ENCODE measurements at regions not wholly inside any gene's neighbourhood (a gene's known extent, or its start where the extent isn't known, plus 50 kb on each side); places are given as distances from the start of the nearest gene placed in this dataset.

DNA sequence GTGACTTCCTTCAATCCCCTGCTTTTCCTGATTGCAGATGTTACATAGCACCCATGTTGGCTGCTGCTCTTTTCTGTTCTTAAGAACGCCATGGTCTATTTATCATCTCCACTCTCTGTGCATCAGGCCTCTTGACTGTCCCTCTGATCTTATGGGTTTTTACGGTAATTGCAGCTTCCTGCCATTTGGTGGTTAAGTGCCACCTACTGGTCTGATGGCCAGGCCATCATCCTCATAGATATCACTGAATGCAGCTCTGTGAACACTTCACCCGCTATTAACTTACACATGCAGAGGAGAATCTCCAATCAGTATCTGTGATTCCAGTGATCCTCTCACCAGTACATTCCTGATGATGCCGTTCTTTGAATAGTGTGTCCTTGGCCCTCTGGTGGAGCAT, 382.4 kb downstream of the TRAM1L1 start:
- TF ChIP-seq TCF12 (IDR thresholded peaks at IDR 0.05; ENCODE audit: low read depth) (no peak), CREB1 (IDR thresholded peaks at IDR 0.05; ENCODE audit: low read depth) (no peak), USF1 (IDR thresholded peaks at IDR 0.05) (no peak), ZBTB7A (IDR thresholded peaks at IDR 0.05; ENCODE audit: low read depth) (no peak), RAD21 (IDR thresholded peaks at IDR 0.05; ENCODE audit: low read depth) (peak; percentile 33), MAX (IDR thresholded peaks at IDR 0.05) (no peak), YY1 (IDR thresholded peaks at IDR 0.05; ENCODE audit: low read depth) (no peak)

GRCh38 chr4:116688536-116688935, 396.8 kb downstream of the TRAM1L1 start:
- TF ChIP-seq TEAD4 (IDR thresholded peaks at IDR 0.05) = no peak
- no peak for TF ChIP-seq YY1 (IDR thresholded peaks at IDR 0.05; ENCODE audit: low read depth)
- no peak for TF ChIP-seq RAD21 (IDR thresholded peaks at IDR 0.05; ENCODE audit: low read depth)
- no peak for TF ChIP-seq MAX (IDR thresholded peaks at IDR 0.05)
- no peak for TF ChIP-seq REST (IDR thresholded peaks at IDR 0.05; ENCODE audit: low read depth)
- no peak for TF ChIP-seq CEBPB (IDR thresholded peaks at IDR 0.05)
- no peak for TF ChIP-seq ZBTB7A (IDR thresholded peaks at IDR 0.05; ENCODE audit: low read depth)
- TF ChIP-seq USF1 (IDR thresholded peaks at IDR 0.05) = no peak

GRCh38 chr4:116668190-116668589, 417.2 kb downstream of the TRAM1L1 start:
- TF ChIP-seq ZBTB7A (IDR thresholded peaks at IDR 0.05; ENCODE audit: low read depth) (no peak), RAD21 (IDR thresholded peaks at IDR 0.05; ENCODE audit: low read depth) (peak; percentile 24; the same call in 1 of the 2 replicates)

DNA sequence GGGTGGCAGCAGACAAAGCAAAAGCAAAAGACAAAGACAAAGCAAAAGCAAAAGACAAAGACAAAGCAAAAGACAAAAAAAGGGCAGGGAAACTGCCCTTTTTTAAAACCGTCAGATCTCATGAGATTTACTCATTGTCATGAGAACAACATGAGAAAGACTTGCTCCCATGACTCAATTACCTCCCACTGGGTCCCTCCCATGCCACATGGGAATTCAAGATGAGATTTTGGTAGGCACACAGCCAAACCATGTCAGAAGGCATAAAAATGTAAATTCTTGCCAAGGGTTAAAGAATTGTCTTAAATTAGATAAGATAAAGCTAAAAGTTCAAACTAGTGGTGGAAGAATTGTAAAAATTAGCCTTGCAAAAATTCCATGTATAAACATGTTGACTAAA, 419.7 kb downstream of the TRAM1L1 start:
- no peak for TF ChIP-seq EP300 (IDR thresholded peaks at IDR 0.05; ENCODE audit: borderline replicate concordance)
- no peak for TF ChIP-seq EGR1 (IDR thresholded peaks at IDR 0.05)
- no peak for TF ChIP-seq NFIC (IDR thresholded peaks at IDR 0.05)

DNA sequence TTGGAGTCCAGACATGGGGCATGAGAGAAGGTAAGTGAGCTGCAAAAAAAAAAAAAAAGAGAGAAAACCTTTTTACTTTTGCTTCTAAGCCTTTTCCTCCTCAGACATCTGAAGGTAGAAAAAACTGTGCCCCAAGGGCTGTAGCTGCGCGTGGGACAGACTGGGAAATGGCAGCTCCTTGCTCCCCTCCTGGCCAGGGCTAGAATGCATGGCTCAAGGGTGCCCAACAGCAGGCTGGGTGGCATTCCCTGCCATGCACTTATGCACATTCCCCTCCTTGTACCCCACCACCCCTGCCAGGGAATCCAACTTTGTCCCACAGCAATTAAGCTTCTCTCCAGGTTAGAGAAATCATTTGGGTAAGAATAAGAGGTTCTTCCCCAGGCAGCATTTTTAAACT, 421.2 kb downstream of the TRAM1L1 start:
- TF ChIP-seq CREB1 (IDR thresholded peaks at IDR 0.05; ENCODE audit: low read depth) (no peak), TEAD4 (IDR thresholded peaks at IDR 0.05) (no peak), USF1 (IDR thresholded peaks at IDR 0.05) (no peak), ZBTB7A (IDR thresholded peaks at IDR 0.05; ENCODE audit: low read depth) (no peak), REST (IDR thresholded peaks at IDR 0.05; ENCODE audit: low read depth) (no peak), TAF1 (IDR thresholded peaks at IDR 0.05; ENCODE audit: low read depth) (no peak), RAD21 (IDR thresholded peaks at IDR 0.05; ENCODE audit: low read depth) (no peak), CEBPB (IDR thresholded peaks at IDR 0.05) (no peak), TCF12 (IDR thresholded peaks at IDR 0.05; ENCODE audit: low read depth) (no peak), FOXM1 (IDR thresholded peaks at IDR 0.05; ENCODE audit: borderline replicate concordance, low read depth) (no peak), MAX (IDR thresholded peaks at IDR 0.05) (no peak), EP300 (IDR thresholded peaks at IDR 0.05; ENCODE audit: borderline replicate concordance) (no peak), YY1 (IDR thresholded peaks at IDR 0.05; ENCODE audit: low read depth) (no peak), EGR1 (IDR thresholded peaks at IDR 0.05) (no peak), NFIC (IDR thresholded peaks at IDR 0.05) (no peak)

DNA sequence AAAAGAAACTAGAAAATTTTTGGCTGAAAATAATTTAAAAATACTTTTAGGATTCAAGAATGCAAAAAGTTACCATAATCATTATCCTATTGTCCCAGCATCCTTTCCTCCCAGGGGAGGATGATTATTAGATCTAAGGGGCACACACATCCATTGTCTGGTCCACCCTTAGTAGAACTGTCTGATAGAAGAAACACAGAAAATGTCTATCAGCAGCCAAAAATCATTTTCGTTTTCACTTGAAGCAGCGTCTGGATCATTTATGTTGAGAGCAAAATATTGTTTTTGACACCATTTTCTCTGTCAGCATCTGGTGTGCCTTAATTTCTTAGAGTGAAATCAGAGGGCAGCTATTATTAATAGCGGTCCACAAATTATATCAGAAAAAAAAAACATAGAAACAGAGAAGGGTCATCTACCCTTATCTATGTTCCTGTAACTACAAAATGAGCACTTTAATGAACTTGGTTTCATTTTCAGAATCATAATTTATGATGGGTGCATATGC, 446.3 kb downstream of the TRAM1L1 start:
- TF ChIP-seq EP300 (IDR thresholded peaks at IDR 0.05; ENCODE audit: borderline replicate concordance) = no peak
- no peak for TF ChIP-seq TEAD4 (IDR thresholded peaks at IDR 0.05)
- TF ChIP-seq ZBTB7A (IDR thresholded peaks at IDR 0.05; ENCODE audit: low read depth) = no peak
- TF ChIP-seq EGR1 (IDR thresholded peaks at IDR 0.05) = no peak
- TF ChIP-seq RAD21 (IDR thresholded peaks at IDR 0.05; ENCODE audit: low read depth) = no peak
- no peak for TF ChIP-seq YY1 (IDR thresholded peaks at IDR 0.05; ENCODE audit: low read depth)
- TF ChIP-seq TCF12 (IDR thresholded peaks at IDR 0.05; ENCODE audit: low read depth) = no peak
- no peak for TF ChIP-seq FOXM1 (IDR thresholded peaks at IDR 0.05; ENCODE audit: borderline replicate concordance, low read depth)
- TF ChIP-seq CEBPB (IDR thresholded peaks at IDR 0.05) = no peak
- no peak for TF ChIP-seq MAX (IDR thresholded peaks at IDR 0.05)
- TF ChIP-seq CREB1 (IDR thresholded peaks at IDR 0.05; ENCODE audit: low read depth) = no peak
- no peak for TF ChIP-seq NFIC (IDR thresholded peaks at IDR 0.05)
- TF ChIP-seq USF1 (IDR thresholded peaks at IDR 0.05) = no peak
- TF ChIP-seq TAF1 (IDR thresholded peaks at IDR 0.05; ENCODE audit: low read depth) = no peak
- TF ChIP-seq REST (IDR thresholded peaks at IDR 0.05; ENCODE audit: low read depth) = no peak
